HG02763 (cell line): ENCODE measurements at regions not wholly inside any gene's neighbourhood (a gene's known extent, or its start where the extent isn't known, plus 50 kb on each side); places are given as distances from the start of the nearest gene placed in this dataset.

Experiments
- ATAC-seq: cut with Tn5 transposase; IDR thresholded peaks from one replicate; pipeline ENCODE4 v1.9.1; 2021; ENCODE audit warnings: mild to moderate bottlenecking, moderate library complexity; ENCODE audit not compliant: unreplicated experiment

GRCh38 chr15:81544385-81544784 lies 170.4 kb upstream of the TMC3 start:
- ATAC-seq, result no peak

GRCh38 chr15:81540909-81541308 lies 166.9 kb upstream of the TMC3 start:
- ATAC-seq, result no peak

- ATAC-seq, result no peak
Measured at GRCh38 chr15:81536356-81536755, 162.3 kb upstream of the TMC3 start.

- no peak for ATAC-seq
Measured at GRCh38 chr15:81534124-81534523, 160.1 kb upstream of the TMC3 start.

GRCh38 chr15:81532001-81532400 lies 158.0 kb upstream of the TMC3 start:
- no peak for ATAC-seq

- ATAC-seq, result no peak
Measured at GRCh38 chr15:81531109-81531592, 157.1 kb upstream of the TMC3 start.

- ATAC-seq, result no peak
Measured at GRCh38 chr15:81530271-81530691, 156.3 kb upstream of the TMC3 start.

- ATAC-seq, result no peak
Measured at GRCh38 chr15:81529481-81529880, 155.5 kb upstream of the TMC3 start.

- ATAC-seq, result no peak
Measured at GRCh38 chr15:81526029-81526428, 152.0 kb upstream of the TMC3 start.

- ATAC-seq, result no peak
Measured at GRCh38 chr15:81524496-81524895, 150.5 kb upstream of the TMC3 start.

- ATAC-seq, result no peak
Measured at GRCh38 chr15:81523867-81524266, 149.9 kb upstream of the TMC3 start.

- ATAC-seq, result no peak
Measured at GRCh38 chr15:81520480-81520879, 146.5 kb upstream of the TMC3 start.

GRCh38 chr15:81516461-81516860 lies 142.4 kb upstream of the TMC3 start:
- ATAC-seq, result no peak

GRCh38 chr15:81516012-81516411 lies 142.0 kb upstream of the TMC3 start:
- no peak for ATAC-seq

- no peak for ATAC-seq
Measured at GRCh38 chr15:81514725-81515124, 140.7 kb upstream of the TMC3 start.

- no peak for ATAC-seq
Measured at GRCh38 chr15:81511138-81511537, 137.1 kb upstream of the TMC3 start.

- ATAC-seq, result no peak
Measured at GRCh38 chr15:81507831-81508230, 133.8 kb upstream of the TMC3 start.

GRCh38 chr15:81506936-81507335 lies 132.9 kb upstream of the TMC3 start:
- no peak for ATAC-seq

GRCh38 chr15:81506071-81506470 lies 132.1 kb upstream of the TMC3 start:
- no peak for ATAC-seq

- ATAC-seq, result no peak
Measured at GRCh38 chr15:81504170-81504905, 130.3 kb upstream of the TMC3 start.

- ATAC-seq, result no peak
Measured at GRCh38 chr15:81502439-81502838, 128.4 kb upstream of the TMC3 start.

- no peak for ATAC-seq
Measured at GRCh38 chr15:81500081-81500480, 126.1 kb upstream of the TMC3 start.

GRCh38 chr15:81498294-81498693 lies 124.3 kb upstream of the TMC3 start:
- no peak for ATAC-seq
